GM18858 (cell line): ENCODE measurements at regions not wholly inside any gene's neighbourhood (a gene's known extent, or its start where the extent isn't known, plus 50 kb on each side); places are given as distances from the start of the nearest gene placed in this dataset.
"Not testable (repeated sequence)": the region's sequence is repeated elsewhere in the genome, so short reads cannot be mapped to it uniquely, and the experiment has no call there.

ENCODE experiments used
- ATAC-seq: cut with Tn5 transposase; IDR thresholded peaks from one replicate; pipeline ENCODE4 v1.9.1; 2021; ENCODE audit not compliant: unreplicated experiment

DNA sequence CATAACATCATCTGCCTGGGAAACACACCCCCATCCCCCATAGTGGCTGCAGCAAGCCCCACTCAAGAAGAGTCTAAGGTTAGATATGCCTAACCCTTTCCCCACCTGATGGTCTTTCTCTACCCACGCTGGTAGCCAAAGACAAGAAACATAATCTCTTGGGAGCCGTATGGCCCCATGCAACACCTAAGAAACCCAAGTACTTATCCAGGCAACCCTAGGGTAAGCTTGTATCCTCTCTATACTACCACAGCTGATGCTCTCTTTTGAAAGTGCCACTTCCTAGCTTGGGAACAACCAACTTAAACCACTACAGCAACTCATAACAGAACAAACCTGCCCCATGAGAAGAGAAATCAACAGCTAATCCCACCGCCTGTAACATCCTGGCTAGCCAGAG is 161.1 kb downstream of the MSN start:
- no peak for ATAC-seq

DNA sequence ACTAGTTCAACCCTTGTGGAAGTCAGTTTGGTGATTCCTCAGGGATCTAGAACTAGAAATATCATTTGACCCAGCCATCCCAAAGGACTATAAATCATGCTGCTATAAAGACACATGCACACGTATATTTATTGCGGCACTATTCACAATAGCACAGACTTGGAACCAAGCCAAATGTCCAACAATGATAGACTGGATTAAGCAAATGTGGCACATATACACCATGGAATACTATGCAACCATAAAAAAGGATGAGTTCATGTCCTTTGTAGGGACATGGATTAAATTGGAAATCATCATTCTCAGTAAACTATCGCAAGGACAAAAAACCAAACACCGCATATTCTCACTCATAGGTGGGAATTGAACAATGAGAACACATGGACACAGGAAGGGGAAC is 157.8 kb downstream of the MSN start:
- not testable (repeated sequence) for ATAC-seq

DNA sequence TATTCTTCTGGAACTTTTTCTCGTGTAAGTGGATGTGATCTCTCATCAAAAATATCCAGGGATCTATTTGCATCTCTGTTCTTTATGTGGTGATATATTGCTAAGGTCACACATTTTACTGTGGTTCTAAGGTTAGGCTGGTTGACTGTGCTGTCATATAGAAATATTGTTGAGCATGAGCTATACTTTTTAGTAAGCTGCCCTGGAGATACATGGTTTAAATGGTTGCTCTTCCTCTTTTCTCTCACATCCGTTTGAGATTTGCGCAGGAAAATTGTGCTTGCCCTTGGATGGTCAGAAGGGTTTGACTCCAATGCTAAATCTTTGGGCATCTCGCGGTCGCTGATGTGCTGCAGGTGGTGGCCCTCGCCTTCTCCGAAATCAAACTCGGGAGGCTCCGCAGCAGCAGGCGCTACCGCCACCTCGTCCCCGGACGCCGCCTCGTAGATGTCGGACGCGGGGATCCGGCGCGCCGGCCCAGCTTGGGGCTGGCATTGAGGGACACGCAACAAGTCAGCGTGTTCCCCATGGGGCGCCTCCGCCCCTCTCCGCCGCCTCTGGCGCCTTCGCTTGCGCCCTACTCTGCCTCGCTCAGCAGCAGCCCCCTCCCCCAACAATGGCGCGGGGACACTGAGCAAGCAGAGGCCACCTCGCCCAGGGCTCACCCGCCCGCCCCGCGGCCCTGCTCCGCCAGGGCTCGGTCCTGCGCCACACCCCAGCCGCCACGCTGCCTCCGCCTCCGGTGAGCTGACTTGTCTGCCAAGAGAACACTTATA is 154.5 kb downstream of the MSN start:
- ATAC-seq = peak; percentile 48

DNA sequence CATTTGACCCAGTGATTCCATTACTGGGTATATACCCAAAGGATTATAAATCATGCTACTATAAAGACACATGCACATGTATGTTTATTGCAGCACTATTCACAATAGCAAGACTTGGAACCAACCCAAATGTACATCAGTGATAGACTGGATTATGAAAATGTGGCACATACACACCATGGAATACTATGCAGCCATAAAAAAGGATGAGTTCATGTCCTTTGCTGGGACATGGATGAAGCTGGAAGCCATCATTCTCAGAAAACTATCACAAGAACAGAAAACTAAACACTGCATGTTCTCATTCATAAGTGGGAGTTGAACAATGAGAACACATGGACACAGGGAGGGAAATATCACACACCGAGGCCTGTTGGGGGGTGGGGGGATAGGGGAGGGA is 152.5 kb downstream of the MSN start:
- ATAC-seq = not testable (repeated sequence)

DNA sequence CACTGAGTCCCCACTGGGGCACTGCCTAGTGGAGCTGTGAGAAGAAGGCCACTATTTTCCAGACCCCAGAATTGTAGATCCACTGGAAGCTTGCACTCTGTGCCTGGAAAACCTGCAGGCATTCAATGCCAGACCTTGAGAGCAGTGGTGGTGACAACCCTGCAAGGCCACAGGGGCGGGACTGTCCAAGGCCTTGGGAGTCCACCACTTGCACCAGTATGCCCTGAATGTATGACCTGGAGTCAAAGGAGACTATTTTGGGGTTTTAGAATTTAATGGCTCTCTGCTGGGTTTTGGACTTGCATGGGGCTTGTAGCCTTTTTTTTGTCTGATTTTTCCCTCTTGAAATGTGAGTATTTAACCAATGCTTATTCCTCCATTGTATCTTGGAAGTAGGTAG is 145.8 kb downstream of the MSN start:
- no peak for ATAC-seq

DNA sequence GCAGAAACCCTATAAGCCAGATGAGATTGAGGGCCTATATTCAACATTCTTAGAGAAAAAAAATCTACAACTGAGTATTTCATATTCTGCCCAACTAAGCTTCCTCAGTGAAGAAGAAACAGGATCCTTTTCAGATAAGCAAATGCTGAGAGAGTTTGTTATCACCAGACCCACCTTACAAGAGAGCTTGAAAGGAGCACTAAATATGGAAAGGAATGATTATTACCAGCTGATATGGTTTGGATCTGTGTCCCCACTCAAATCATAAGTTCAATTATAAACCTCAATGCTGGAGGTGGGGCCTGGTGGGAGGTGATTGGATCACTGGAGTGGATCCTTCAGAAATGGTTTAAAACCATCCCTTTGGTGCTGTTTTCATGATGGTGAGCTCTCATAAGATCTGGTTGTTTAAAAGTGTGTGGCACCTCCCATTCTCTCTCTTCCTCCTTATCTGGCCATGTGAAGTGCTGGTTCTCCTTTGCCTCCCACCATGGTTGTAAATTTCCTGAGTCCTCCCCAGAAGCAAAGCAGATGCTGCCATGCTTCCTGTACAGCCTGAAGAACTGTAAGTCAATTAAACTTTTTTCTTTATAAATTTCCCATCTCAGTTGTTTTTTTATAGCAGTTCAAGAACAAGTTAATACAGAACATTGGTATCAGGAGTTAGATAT is 144.2 kb downstream of the MSN start:
- ATAC-seq = no peak
